Kidney (tissue), 13 donors: ENCODE measurements at regions not wholly inside any gene's neighbourhood (a gene's known extent, or its start where the extent isn't known, plus 50 kb on each side); places are given as distances from the start of the nearest gene placed in this dataset.
A peak's percentile ranks its signal among the peaks of the same experiment; 100 is the strongest.

Source experiments
- DNase-seq, 5 donors: peaks; one replicate each; pipeline ENCODE4 v3.0.0-alpha.2; 2013 to 2020
- FAIRE-seq: peaks from 2 replicates; lab custom pipeline; 2012; peaks lifted over from hg19 to GRCh38; lab: Jason Lieb, UNC
- H3K27ac ChIP-seq, 2 donors: one replicate each; pipeline ENCODE4 v1.7.0; 2013; ENCODE audit warnings: low read depth in 2 of 2, low read length in 2 of 2, inconsistent platforms in 1 of 2
- H3K27me3 ChIP-seq: one replicate; pipeline ENCODE4 v1.7.1; 2013; ENCODE audit warnings: low read length, inconsistent platforms; ENCODE audit not compliant: control insufficient read depth, insufficient read depth
- H3K36me3 ChIP-seq, 3 donors: one replicate each; pipeline versions ENCODE4 v1.7.0 to v1.7.1; 2013; ENCODE audit warnings: low read length in 3 of 3, control low read depth in 1 of 3, inconsistent platforms in 1 of 3; ENCODE audit not compliant: insufficient read depth in 3 of 3, control insufficient read depth in 2 of 3
- H3K4me1 ChIP-seq, 3 donors: one replicate each; pipeline versions ENCODE4 v1.7.0 to v1.7.1; 2013; ENCODE audit warnings: low read length in 3 of 3, inconsistent platforms in 1 of 3, low read depth in 1 of 3; ENCODE audit not compliant: control insufficient read depth in 2 of 3, insufficient read depth in 2 of 3
- H3K4me3 ChIP-seq, 3 donors: one replicate each; pipeline versions ENCODE4 v1.7.0 to v1.8.1; 2013; ENCODE audit warnings: low read length in 3 of 3, control low read depth in 1 of 3, inconsistent platforms in 1 of 3
- H3K9ac ChIP-seq, 3 donors: one replicate each; pipeline versions ENCODE4 v1.7.0 to v1.7.1; 2013; ENCODE audit warnings: low read length in 3 of 3, control low read depth in 1 of 3, inconsistent platforms in 1 of 3
- H3K9me3 ChIP-seq, 3 donors: one replicate each; pipeline versions ENCODE4 v1.7.0 to v1.7.1; 2013; ENCODE audit warnings: low read length in 3 of 3, control low read depth in 1 of 3, inconsistent platforms in 1 of 3; ENCODE audit not compliant: control insufficient read depth in 2 of 3, insufficient read depth in 1 of 3
- intact Hi-C: fragments of 100-400 bp; cut with DNase I; formaldehyde crosslinking; loops from one replicate; pipeline ENCODE4 v1.11.1; 2022
- TF ChIP-seq, protein P1 (sequence below): IDR thresholded peaks from 3 replicates; pipeline ENCODE4 v1.5.1; 2012; ENCODE audit warnings: mild to moderate bottlenecking, moderate library complexity, borderline replicate concordance; ENCODE audit not compliant: insufficient read depth; ENCODE audit errors: extremely low read depth
- donor health status: control.
- donor health status: control.
- donor health status: control.
- donor health status: control.
- donor health status: control.
- donor health status: DM: yes; HTN: yes; CAD: no.
- donor health status: Normal renal cell carcinoma (clear cell type).

DNA sequence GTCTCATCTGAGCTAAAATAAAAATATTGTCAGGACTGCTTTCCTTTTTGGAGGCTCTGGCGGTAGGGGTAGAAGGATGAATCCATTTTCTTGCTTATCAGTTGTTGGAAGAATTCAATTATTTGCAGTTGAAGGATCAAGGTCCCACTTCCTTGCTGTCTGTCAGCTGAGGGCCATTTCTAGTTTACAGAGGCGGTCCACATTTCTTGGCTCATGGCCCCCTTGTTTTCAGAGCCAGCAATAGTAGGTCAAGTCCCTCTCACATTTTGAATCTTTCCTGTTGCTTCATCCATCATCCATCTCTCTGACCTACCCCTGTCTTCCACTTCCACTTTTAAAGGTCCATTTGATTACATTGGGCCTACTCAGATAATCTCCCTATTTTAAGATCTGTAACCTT, 1099.3 kb upstream of the DIAPH2 start:
- Histone ChIP-seq H3K4me1 (no peaks in the 10 kb centered on the region), H3K27ac (no peak overlapping the region), H3K9me3 (no peaks in the 10 kb centered on the region), H3K36me3 (no peaks in the 10 kb centered on the region), H3K27me3 (no peaks in the 10 kb centered on the region), H3K9ac (no peak overlapping the region), H3K4me3 (no peak overlapping the region)
- TF ChIP-seq, protein P1, sequence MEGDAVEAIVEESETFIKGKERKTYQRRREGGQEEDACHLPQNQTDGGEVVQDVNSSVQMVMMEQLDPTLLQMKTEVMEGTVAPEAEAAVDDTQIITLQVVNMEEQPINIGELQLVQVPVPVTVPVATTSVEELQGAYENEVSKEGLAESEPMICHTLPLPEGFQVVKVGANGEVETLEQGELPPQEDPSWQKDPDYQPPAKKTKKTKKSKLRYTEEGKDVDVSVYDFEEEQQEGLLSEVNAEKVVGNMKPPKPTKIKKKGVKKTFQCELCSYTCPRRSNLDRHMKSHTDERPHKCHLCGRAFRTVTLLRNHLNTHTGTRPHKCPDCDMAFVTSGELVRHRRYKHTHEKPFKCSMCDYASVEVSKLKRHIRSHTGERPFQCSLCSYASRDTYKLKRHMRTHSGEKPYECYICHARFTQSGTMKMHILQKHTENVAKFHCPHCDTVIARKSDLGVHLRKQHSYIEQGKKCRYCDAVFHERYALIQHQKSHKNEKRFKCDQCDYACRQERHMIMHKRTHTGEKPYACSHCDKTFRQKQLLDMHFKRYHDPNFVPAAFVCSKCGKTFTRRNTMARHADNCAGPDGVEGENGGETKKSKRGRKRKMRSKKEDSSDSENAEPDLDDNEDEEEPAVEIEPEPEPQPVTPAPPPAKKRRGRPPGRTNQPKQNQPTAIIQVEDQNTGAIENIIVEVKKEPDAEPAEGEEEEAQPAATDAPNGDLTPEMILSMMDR = no peak
- intact Hi-C loops = no loop called here
- DNase-seq = no peak
- no peak for FAIRE-seq

DNA sequence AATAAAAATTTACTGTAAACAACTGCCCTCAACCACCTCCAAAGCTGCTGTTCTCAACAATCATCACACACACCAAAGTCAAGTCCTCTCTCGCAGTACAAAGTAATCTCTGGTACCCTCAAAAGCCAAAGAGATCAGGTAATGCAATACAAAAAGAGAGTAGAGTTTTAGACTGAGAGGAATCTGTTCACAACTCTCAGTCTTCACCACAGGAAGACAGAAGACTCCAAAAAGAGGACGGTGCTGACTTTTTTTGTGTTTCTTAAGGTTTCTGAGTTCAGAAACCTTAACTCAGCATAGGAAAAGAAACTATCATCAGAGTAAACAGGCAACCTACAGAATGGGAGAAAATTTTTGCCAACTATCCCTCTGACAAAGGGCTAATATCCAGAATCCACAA, 1072.3 kb upstream of the DIAPH2 start:
- TF ChIP-seq, protein P1 = no peak
- Histone ChIP-seq H3K27me3 (no peaks in the 10 kb centered on the region), H3K4me3 (no peak overlapping the region), H3K9ac (no peak overlapping the region), H3K9me3 (no peaks in the 10 kb centered on the region), H3K27ac (no peak overlapping the region), H3K4me1 (no peaks in the 10 kb centered on the region), H3K36me3 (no peaks in the 10 kb centered on the region)
- FAIRE-seq (no peak), DNase-seq (no peak)
- intact Hi-C loops = no loop called here

DNA sequence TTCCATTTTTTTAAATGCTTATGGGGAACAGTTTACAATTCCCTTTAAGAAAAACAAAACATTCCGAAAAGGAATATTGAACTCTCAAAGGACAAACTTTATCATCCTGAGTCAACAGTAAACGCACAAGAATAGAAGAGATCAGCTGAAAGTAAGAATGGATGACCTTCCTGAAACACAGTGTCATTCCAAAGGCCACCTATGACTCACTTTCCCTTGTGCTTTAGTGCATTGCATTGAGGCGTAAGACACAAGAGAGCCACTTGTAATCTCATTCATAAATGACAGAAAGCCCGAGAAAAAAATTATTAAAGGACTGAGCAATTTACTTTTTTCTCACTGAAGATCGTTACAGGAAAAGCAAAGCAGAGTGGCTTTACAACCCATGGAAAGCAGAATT, 1062.4 kb upstream of the DIAPH2 start:
- H3K36me3 ChIP-seq = no peaks in the 10 kb centered on the region
- H3K4me1 ChIP-seq = no peaks in the 10 kb centered on the region
- no peaks in the 10 kb centered on the region for H3K27me3 ChIP-seq
- FAIRE-seq (no peak), DNase-seq (no peak)
- H3K4me3 ChIP-seq = no peak overlapping the region
- TF ChIP-seq, protein P1 = no peak
- H3K27ac ChIP-seq = no peak overlapping the region
- H3K9me3 ChIP-seq = no peaks in the 10 kb centered on the region
- H3K9ac ChIP-seq = no peak overlapping the region
- intact Hi-C loops = no loop called here

DNA sequence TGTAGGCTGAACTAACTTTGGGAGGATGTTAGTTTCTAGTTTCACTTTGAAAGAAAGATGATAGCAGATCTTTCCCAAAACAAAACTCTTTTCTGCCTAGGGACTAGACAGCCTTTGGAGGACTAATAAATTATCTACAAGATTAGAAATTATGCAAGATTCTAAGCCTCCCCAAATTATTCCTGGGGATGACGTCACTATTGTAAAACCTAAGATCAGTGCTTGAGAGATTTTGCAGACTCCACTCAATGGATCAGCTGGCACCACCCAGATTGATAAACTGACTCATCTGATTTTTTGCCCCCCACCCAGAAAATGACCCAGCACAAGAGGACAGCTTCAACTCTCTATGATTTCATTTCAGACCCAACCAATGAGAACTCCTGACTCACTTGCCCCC, 1057.9 kb upstream of the DIAPH2 start:
- TF ChIP-seq, protein P1 = no peak
- H3K36me3 ChIP-seq = no peaks in the 10 kb centered on the region
- H3K4me3 ChIP-seq = no peak overlapping the region
- FAIRE-seq = no peak
- no peak overlapping the region for H3K27ac ChIP-seq
- no peaks in the 10 kb centered on the region for H3K27me3 ChIP-seq
- H3K4me1 ChIP-seq = no peaks in the 10 kb centered on the region
- intact Hi-C loops = no loop called here
- peak in 1 of 5 donors; percentile 2 for DNase-seq
- no peak overlapping the region for H3K9ac ChIP-seq
- no peaks in the 10 kb centered on the region for H3K9me3 ChIP-seq
